ENCODE measurements at regions not wholly inside any gene's neighbourhood (a gene's known extent, or its start where the extent isn't known, plus 50 kb on each side); places are given as distances from the start of the nearest gene placed in this dataset.

DNA sequence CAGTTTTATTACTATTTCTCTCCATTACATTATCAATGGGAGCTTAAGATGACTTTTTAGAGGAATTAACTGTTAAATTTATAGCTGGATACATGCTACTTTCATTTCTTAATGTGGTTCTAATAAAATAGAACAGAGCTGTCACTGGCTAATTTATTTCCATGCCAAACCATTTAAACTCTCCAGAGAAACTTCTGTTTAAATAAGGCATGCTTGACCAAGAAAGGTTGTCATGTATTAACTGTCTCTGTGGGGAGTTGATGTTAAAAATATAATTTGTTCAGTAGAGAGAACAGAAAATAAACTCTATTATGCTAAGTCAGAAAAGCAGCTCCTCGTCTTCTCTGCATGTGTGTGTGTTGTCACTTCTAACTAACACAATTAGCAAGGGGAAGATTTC lies 447.4 kb downstream of the SLC16A7 start:
- TF ChIP-seq HDAC2 (IDR thresholded peaks at IDR 0.05; ENCODE audit: borderline replicate concordance in 1 of 2, low read depth in 2 of 2, low read length in 2 of 2) (no peak), CTCF (IDR thresholded peaks at IDR 0.05; ENCODE audit: control extremely low read depth in 1 of 3, insufficient read depth in 1 of 3, low read depth in 1 of 3, low read length in 3 of 3) (no peak), POLR2A (IDR thresholded peaks at IDR 0.05; ENCODE audit: control extremely low read depth in 1 of 2, low read depth in 2 of 2, low read length in 2 of 2) (no peak), SP2 (IDR thresholded peaks at IDR 0.05; ENCODE audit: low read length) (no peak), EZH2 (IDR thresholded peaks at IDR 0.05; ENCODE audit: low read depth, low read length, severe bottlenecking) (no peak), SUZ12 (IDR thresholded peaks at IDR 0.05; ENCODE audit: low read length) (no peak), RFX5 (IDR thresholded peaks at IDR 0.05; ENCODE audit: borderline replicate concordance, low read depth, low read length) (no peak)
